ENCODE measurements at regions not wholly inside any gene's neighbourhood (a gene's known extent, or its start where the extent isn't known, plus 50 kb on each side); places are given as distances from the start of the nearest gene placed in this dataset.

DNA sequence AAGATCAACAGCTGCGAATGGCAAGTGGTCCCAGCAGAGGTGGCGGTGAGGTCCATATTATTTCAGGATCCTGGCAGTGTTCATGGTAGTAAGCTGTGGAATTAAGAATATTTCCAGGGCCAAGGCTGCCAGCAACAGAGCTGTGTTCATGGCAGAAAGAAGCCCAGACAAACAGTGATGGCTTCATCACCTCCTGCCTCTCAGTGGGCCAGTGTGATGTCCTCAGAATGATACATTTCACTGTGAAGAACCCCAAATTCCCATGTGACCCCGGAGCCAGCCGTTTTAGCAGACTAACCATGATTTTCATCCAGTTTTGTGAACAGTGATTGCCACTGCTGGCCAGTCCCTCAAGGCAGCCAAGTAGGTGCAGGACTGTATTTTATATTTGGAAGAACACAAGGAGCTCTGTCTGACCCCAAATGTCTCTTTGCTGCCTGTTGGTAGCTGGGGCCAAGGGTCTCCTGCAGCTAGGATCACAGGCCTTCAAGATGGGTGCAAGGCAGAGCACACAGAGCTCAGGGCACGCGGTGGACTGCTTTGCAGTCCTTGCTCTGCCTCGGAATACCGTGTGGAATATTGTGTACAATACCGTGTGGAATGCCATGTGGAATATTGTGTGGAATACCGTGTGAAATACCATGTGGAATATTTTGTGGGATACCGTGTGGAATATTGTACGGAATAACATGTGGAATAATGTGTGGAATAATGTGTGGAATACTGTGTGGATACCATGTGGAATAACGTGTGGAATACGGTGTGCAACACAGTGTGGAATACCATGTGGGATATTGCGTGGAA lies 132.3 kb upstream of the CHST15 start:
- DNase-seq: no peak

DNA sequence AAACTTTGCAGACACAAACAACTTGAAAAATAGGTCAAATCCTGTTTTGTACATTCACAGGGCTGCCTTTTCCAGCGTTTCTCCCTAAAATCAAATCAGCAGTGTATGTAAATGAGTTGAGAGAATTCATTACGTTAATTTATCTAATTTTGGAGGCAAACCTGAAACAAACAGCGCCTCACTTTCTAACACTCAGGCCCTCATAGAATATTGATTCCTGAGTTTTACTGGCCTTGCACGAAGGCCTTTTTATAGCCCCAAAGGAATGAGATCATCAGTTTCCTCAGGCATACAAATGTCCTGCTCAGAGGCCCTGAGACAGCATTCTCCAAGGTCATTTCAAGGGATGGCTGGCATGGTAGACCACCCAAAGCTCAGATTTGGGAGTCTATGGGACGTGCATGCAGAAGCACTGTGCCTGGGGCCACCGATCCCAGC lies 131.7 kb upstream of the CHST15 start:
- DNase-seq: no peak

DNA sequence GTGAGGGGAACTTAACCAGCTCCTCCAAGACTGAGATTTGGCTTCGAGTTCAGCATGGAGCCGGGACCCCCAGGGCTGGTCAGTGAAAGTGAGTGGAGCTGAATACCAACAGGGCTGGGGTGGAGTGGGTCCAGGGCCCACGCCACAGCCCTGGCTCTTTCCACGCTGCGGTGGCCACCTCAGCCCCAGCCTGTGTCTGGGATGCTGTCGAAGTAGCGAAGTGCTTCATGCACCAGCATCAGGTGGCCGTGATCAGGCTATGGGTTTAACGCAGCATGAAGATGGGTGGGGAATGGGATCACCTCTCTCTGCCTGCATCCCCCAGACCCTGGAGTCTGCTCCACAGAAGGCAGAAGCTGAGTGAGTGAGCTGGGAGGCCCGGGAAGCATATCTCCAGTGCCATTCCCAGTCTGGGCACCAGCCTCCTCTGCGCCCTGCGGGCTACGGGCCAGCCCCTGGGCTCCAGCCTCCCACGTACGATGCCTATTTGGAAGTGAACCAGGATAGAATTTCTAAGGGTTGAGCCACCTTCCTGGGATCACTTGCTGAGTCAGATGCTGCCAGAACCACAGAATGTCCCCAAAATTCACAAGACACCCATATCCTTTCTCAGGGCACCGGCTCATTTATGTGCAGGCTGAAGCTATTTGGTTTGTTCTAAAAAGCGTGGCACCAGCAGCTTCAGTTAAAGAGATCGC lies 131.1 kb upstream of the CHST15 start:
- no peak for DNase-seq

DNA sequence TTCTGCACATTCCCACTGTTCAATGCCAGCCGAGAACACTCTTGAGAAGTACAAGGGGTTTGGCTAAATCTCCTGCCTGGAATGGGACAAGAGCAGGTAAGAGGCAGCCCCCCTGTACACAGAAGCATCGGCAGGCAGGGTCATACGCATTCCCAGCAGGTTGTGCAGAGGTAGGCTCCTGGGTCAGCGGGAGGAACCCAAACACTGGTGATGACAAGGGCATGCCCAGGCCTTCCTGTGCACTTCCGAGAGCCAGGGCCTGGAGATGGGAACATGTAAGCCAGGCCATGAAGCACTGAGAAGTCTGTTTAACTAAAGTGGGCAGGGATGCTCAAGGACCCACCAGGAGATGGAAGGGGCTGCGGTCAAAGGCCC lies 130.3 kb upstream of the CHST15 start:
- no peak for DNase-seq

DNA sequence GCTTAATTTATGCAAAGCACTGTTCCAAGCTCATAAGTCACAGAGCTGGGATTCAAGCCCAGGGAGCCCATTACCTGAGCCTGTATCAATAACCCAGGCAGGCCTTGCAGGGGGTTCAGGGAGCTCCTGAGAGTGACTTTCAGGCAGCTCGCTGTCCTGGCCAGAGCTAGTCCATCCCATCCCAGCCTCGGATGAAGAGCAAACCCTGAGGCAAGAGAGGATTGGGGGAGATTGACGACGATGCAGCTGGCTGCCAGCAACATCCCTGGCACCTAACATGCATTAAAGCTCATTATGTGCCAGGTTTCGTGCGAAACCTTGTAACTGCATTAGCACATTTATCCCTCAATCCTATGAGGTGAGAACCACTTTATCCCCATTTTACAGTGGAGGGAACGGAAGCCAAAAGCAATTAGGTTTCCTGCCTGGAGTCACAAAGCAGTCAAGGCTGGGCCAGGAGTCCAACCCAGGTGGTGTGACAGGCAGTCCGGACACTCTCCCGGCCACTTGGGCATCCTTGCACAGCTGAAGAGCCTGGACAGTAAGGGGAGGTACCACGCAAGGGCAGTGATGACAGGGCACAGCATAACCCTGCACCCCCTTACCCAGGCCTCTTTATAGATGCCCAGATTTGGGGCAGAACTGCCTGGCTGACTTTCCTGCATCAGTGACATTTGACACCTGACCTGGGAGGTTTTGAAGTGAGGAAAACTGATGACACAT lies 129.8 kb upstream of the CHST15 start:
- DNase-seq: no peak

DNA sequence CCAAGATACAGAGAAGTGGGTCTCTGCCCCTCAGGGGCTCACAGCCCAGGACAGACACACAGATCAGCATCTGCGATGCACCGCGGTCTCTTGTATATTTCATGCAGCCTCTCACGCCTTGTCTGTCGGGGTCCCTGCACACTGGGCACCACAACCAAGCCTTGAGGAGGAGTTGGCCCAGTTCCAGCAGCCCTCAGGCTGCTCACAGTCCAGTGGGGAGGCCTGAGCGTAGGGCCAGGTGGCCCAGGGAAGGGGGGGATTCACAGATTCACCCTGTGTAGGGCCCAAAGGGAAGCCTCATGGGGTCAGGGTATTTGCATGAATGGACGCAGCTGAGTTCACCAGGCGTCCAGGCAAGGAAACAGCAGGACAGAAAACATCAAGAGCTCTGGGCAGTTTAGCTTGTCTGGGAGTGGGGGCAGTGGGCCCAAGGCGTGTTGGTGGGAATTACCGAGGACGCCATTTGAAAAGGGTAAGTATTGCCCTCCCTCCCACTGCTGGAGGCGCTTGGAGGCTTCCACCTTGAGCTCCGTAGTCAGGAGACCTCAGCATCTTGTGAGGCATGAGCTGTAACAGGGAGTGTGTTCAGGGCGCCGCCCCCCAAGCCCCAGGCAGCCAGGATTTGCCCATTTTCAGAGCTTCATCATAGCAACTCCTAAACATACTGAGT lies 129.1 kb upstream of the CHST15 start:
- no peak for DNase-seq

DNA sequence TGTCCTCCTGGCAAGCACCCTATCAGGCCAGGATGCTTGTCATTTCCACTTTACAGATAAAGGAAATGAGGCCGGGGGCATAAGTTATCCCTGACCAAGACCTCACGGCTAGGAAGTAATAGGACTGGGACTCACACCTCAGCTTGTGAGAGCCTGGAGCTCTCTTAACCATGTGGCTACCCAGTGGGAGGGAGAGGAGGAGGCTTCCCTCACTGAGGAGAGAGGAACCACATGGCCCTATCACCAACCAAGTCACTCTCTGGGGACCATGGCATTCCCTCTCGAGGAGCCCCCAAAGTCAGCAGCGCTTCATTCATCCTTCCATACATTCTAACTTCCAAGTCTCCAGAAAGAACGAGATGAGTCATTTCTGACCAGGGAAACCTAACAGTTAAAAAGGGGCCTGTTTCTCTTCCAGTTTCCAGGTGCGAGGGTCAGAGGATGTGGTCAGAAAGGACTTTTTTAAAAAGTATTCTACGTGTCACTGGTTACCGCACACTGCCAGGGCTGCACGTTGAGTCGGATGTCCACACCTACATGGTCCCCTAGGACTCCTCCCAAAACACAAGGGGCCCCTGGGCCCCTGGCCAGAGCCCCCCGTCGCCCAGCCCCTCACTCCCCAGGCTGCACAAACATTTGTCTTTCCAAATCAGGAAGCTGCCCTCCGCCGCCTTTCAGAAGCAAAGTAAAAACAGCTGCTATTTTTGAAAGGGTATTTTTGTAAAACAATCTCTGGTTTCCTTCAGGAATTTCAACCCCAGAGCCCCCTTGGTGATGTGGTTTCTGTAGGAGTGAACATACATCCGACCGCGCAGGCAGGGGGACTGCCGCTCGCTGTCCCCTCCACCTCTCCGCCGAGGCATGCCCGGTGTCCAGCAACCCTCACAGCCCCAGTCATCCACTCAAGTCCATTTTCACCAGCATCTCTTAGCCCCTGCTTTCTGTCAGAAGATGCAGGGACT lies 128.2 kb upstream of the CHST15 start:
- DNase-seq: no peak

DNA sequence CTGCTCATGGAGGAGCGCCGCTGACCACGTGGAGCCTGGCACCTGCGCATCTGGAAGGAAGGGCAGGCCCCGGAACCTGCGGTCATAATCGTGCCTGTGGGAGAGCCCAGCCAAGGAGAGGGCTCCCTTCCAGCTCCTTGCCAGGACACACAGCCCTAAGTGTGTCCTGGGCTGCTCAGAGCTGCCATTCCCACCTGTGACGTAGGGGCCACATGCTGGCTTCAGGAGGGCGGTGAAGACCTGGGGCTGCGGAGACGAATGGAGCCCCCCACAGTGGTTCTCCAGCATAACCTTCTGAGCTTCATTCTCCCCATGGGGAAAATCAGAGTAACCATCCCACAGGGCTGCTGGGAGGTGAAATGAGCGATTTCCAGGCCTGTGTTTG lies 127.6 kb upstream of the CHST15 start:
- no peak for DNase-seq

DNA sequence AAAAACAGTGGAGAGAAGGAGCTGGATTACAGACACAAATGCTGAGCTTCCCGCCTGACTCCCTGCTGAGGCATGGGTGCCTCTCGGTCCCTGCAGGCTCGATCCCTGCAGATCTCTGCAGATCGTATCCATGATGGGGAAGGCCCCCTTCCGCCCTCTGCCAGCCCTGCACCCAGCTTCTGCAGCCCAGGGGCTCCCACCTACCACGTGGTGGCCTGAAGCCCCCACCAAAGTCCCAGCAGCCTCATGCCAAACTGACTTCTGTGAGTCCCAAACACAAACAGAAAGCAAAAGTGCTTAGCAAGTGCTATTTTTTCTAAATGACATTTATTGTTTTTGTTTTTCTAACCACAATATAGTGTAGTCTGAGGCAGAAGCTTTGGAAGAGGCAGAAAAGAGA lies 127.1 kb upstream of the CHST15 start:
- DNase-seq: no peak

DNA sequence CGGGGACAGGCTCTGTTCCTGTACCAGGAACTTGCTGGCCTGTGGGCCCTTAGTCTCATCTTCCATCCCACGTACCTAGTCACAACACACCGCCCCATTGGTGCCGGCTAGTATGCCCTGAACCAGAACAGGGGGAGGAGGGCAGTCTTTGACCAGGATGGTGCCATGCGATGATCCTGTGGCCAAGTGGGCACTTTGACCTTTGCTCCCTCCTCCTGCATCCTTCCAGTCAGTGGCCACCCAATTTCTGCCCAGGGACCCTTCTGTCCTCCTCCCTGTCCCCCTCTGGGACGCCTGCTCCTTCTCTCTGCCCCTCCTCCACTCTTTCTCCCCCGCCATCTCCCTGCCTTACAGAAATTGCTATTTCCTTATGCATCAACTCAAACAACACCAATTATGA lies 126.3 kb upstream of the CHST15 start:
- DNase-seq: no peak

DNA sequence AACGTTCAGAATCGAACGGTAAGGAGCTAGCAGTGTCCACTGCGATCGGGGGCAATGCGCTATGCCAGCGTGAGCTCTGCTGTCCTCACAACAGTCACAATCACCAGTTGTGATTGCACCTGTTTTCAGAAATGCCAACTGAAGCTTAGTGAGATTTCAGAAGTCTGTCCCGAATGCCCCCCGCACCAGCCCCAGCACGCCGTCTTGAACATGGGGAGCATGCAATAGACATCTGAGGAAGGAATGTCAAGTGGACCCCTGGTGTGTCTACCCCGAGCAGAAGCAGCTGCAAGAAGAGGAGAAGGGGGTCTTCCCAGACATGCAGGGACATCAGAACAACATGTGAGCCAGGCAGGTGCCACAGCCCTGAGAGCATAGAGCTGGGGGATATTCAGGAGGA lies 125.7 kb upstream of the CHST15 start:
- no peak for DNase-seq

DNA sequence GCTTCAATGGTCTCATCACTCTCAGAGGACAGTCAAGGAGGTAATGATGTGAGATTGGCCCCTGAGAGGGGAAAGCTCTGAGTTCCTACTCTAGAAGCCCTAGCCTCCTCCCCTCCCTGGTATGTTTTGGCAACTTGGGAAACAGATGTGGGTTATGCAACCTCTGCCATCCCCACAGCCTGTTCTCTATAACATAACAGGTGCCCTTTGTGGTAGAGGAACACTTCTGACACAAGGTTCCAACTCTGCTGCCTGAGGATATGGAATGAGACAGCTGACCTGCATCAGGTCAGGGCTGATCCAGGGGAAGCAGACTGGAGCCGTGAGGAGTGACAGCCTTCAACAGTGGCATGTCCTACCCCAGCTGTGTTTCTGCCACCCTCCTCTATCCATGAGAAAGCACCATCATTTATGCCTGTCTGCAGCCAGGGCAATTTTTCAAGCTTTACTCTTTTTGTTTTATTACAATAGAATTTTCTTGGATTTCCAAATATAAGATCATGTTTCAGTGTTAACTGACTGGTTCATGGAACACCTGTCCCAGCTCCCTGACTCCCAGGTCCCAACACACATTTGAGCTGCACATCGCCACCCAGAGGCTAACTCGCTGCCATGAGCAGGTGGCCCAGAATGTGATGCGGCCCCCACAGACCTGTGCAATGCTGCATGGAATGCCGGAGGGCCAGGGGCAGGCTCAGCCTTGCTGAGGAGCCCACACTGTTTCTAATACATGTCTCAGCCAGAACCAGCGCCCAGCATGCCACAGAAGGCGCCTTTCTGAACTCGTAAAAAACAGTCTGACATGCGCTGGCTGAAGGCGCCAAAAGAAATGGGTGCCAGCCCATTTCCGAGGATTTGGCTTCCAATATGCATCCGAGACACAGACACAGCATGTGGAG lies 124.8 kb upstream of the CHST15 start:
- DNase-seq: no peak

DNA sequence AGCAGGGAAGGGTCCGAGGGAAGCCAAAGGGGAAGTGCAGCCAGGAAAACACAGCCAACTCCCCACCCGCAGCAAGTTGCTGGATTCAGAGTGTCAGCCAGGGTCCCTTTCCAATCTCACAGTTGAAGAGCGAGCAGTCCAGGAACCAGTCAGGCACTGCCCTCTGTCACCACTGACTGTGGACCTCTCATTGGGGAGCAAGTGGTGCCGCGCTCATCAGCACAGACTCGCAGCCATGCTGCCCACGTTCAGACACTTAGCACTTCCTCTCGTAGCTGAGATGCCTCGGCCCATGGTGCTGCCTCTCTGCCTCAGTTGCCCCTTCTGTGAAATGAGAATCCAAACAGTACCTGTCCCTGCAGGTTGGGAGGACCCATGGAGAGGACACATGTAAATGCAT lies 123.6 kb upstream of the CHST15 start:
- no peak for DNase-seq

DNA sequence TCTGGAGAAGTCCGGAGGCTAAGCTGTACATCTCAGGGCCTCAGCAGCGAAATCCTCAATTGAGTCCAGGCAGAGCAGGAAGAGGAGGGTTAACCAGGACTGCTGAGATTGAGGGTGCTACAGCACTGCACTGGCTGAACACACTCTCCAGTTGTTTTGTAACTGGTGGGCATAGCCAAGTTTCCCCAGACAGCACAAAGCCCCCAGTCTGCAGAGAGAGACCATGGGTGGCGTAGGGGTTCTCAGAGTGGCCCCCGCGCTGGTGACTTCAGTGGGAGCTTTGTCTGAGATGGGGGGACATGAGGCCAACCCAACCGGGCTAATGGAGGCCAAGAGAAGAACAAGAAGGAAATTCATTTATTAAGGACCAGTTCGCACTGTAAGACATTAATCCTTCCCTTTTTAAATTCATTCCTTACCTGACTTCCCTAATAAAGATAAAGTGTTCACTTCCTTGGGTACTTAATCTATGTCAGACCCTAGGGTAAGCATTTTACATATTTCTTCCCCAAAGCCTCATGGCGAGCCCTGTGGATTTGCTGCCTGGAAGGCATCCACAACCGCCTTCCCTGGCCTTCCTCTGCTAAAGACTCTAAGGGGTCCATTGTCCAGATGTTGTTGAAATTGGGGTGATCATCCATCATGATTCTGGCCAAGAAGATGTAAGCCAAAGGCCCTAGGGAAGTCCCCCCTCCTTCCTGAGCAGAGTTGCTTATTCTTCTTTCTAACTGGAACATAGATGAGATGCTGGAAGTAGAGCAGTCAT lies 121.4 kb upstream of the CHST15 start:
- no peak for DNase-seq

DNA sequence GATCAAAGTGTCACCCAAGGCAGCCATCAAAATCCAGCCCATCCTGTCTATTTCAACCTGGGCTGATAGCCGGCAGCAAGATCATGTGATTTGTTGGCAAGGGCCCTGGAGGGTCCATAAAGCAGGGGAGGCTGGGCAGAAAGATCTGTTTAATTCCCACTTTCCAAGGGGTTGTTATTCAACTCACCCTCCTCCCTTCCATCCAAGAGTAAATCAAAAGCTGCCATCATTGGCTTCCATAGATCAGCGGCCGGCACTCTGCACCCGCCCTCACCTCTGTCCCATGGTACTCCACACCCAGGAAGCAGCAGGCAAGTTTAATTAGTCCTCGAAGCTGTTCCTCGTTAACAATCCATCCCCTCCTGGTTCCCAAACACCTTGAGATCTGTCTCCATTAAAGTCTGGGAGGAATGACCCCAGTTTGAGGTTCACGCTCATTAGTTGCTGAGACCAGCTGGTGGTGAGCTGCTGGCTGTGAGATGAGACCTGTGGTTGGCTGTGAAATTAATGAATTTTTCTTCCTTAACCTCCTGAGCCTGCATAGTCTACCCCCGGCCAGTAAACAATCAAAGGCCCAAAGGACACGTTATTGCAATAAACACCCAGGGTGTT lies 120.6 kb upstream of the CHST15 start:
- DNase-seq: no peak

DNA sequence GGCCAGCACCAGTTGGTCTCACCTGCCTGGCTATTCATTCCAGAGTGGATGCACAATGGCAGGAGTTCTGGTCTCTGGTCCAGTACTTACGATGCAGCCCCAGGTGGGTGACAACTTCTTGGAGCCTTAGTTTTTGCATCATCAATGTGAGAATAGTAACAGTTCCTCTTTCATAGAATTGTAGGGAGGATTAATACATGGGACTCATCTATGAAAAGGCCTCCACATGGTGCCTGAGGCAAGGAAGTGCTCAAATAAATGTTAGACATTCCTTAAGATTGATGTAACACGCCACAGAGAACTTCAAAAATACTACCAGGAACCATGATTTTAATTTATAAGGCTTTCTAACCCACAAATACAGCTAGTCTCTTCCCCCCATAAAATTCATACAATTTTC lies 120.1 kb upstream of the CHST15 start:
- DNase-seq: no peak

DNA sequence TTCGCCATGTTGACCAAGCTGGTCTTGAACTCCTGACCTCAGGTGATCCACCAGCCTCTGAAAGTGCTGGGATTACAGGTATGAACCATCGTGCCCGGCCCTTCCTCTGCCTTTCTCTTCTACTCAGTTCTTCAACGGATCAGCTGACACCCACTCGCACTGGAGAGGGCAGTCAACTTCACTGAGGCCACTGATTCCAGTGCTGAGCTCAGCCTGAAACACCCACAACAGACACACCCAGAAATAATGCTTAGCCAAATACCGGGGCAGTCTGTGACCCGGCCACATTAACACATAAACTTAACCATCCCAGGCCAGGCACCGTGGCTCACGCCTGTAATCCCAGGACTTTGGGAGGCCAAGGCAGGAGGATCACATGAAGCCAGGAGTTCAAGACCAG lies 119.3 kb upstream of the CHST15 start:
- no peak for DNase-seq

DNA sequence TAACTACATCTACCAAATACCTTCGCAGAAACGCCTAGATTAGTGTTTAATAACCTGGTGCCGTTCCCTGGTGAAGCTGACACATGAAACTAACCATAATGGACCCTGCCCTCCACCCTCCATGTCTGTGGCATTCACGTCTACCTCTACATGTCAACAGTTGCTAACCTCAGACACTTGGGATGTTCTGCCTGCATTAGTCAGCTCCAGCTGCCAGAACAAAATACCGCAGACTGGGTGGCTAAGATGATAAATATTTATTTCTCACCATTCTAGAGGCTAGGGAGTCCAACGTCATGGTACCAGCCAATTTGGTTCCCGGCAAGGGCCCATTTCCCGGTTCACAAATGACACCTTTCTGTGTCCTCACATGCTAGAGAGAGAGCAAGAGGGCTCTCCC lies 118.5 kb upstream of the CHST15 start:
- no peak for DNase-seq

DNA sequence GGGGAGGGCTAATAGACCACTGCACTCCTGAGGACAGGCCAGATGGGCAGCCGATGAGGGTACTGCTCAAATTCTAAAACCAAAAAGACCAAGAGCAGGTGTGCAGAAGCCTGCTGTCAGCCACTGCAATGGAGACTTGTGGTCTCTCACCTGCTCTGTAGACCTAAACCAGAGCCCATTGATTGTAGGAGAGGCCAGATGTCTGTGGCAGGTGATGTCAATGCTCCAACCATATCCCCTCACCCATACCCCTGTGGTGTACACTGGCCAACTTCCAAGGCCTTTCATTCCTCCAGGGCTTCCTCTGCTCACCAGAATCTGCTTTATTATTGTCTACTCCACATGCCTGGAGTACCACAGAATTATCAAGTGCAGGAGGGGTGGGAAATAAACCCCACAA lies 116.9 kb upstream of the CHST15 start:
- no peak for DNase-seq

DNA sequence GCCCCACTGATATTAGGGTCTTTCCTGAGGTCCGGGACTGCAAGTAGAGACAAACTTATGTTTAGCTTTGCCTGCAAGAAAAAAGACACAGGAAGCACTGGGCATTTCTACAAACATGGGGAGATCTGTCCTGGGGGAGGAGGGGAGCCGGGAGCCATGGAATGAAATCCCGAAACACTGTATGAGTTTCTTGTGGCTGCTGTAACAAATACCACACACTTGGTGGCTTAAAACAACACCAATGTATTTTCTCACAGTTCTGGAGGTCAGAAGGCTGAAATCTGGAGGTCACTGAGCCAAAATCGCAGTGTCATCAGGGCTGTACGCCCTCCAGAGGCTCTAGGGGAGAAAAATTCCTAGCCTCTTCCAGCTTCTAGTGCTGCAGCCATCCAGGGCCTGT lies 114.0 kb upstream of the CHST15 start:
- DNase-seq: no peak

Measured in cerebellar nuclear complex (tissue), 1 donor.